RCC 7860 (cell line): ENCODE measurements at regions not wholly inside any gene's neighbourhood (a gene's known extent, or its start where the extent isn't known, plus 50 kb on each side); places are given as distances from the start of the nearest gene placed in this dataset.
"Not testable (repeated sequence)": the region's sequence is repeated elsewhere in the genome, so short reads cannot be mapped to it uniquely, and the experiment has no call there.

Experiments used
- DNase-seq: peaks from one replicate; pipeline ENCODE4 v3.0.0-alpha.2; 2015; ENCODE audit warnings: low spot score
- FAIRE-seq: peaks from 2 replicates; lab custom pipeline; 2012; peaks lifted over from hg19 to GRCh38; lab: Jason Lieb, UNC

DNA sequence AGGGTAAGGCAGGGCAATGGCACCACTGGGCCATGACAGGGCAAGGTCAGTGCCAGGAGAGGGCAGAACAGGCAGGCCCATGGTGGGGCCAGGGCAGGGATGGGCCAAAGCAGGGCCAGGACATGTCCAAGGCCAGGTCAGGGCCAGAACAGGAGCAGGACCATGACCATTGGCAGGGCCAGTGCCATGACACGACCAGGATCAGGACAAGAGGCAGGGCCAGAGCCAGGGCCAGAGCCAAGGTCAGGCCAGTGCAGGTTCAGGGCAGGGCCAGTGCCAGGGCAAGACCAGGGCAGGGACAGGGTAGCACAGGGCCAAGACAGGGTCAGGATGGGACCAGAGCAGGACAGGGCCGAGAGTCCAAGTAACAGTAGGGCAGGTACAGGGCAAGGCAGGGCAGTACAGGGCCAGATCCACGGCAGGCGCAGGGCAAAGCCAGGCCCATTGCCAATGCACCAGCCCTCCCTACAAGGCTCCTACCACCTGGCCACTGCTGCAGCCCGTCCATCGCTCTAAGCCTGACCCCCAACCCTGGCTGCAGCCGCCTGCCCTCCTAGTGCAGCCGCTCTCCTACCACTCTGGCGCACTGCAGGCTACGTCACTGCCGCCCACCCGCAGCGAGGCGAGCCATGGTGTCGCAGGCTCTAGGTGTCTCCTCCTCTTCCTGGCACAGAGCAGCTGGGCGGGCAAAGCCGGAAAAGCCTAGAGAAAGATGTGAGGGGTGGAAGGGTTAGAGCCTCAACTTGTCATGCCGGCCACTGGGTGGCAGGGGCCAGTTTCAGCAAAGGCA, 2876.3 kb downstream of the RPIA start:
- not testable (repeated sequence) for FAIRE-seq

DNA sequence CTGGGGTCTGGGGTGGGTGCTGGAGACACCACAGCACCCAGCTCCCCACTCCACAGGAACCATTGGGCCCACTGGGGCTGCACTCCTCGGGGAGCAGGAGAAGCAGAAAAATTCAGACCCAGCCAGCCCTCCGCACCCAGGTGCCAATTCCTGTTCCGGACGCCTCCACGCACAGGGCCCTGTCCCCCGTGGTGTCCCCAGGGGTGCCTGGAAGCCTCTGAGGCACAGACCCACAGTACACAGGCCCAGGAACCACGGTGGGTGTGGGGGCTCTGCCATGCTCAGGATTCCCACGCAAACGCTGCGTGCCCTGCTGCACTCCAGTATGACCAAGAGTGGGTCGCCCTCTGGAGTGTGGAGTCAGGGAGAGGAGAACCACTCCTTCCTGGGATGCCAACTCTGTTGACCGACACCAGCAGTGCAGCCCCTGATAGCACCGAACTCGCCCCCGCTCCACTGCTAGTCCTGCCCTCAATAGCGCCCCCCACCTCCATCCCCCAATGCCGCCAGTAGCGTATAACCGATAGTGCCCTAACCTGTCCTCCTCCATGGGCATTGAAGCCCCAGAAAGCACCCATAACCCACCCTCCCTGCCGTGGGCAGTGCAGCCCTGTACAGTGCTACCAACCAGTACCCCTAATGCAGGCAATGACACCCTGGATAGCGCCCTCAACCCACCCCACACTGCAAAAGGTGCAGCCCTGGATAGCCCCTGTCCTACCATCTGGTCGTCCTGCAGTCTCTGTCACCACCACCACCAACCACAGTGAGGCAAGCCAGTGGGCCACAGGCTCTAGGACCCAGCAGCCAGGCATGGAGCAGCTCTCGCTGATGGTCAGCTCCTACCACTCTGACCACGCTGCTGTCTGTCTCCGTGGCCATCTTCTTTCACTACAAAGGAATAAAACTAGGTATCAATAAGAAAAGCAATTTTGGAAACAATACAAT, 2877.2 kb downstream of the RPIA start:
- not testable (repeated sequence) for DNase-seq, FAIRE-seq

More for the DNA sequence above, 2876.3 kb downstream of the RPIA start:
- DNase-seq = not testable (repeated sequence)

GRCh38 chr2:91571239-91571923, 2879.9 kb downstream of the RPIA start:
- not testable (repeated sequence) for DNase-seq, FAIRE-seq

GRCh38 chr2:91573018-91573417, 2881.5 kb downstream of the RPIA start:
- DNase-seq, FAIRE-seq: not testable (repeated sequence)

DNA sequence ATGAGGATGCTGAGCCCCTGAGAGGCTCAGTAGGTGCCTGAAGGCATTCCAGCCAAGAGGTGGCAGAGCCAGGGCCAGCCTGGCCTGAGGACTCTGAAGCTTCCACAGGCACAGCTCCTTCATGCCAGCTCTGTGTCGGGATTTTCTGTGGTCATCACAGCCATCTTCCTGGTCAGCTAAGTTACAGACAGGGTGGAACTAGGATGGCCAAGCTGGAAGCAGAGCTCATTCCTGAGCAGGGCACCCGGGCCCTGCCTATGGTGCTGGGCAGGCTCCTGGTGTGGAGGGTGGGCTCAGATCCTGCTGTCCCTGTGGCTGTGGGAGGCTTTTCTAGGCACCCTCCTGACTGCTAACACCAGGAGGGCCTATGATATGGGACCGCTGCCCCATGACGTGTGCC, 2882.3 kb downstream of the RPIA start:
- not testable (repeated sequence) for DNase-seq, FAIRE-seq

GRCh38 chr2:91574255-91574654, 2882.8 kb downstream of the RPIA start:
- DNase-seq, FAIRE-seq: not testable (repeated sequence)

- DNase-seq, FAIRE-seq: not testable (repeated sequence)
Measured at GRCh38 chr2:91575701-91576100, 2884.2 kb downstream of the RPIA start.

DNA sequence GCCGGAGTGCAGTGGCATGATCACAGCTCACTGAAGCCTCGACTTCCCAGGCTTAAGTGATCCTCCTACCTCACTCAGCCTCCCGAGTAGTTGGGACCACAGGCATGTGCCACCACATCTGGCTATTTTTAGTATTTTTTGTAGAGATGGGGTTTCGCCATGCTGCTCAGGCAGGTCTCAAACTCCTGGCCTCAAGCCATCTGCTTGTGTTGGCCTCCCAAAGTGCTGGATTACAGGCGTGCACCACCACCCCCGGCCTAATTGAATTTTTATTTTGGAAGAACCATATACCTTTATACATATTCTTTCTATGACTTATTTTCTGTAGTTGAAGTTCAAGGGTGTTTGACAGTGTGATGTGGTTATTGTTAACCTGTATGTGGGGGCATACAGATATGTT, 2885.9 kb downstream of the RPIA start:
- FAIRE-seq, DNase-seq: not testable (repeated sequence)

DNA sequence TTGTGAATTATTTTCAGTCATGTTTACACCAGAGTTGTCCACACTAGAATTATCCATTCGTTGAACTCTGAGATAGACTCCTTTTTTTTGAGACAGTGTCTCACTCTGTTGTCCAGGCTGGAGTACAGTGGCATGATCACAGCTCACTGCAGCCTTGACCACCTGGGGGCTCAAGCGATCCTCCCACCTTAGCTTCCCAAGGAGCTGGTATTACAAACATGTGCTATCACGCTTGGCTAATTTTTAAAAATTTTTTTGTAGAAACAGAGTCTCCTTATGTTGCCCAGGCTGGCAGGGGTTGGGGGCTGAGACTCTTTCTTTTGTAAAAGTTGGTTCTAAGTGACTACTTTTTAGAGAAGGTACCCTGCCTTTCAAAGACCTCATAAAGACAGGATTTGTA, 2887.2 kb downstream of the RPIA start:
- FAIRE-seq, DNase-seq: not testable (repeated sequence)

DNA sequence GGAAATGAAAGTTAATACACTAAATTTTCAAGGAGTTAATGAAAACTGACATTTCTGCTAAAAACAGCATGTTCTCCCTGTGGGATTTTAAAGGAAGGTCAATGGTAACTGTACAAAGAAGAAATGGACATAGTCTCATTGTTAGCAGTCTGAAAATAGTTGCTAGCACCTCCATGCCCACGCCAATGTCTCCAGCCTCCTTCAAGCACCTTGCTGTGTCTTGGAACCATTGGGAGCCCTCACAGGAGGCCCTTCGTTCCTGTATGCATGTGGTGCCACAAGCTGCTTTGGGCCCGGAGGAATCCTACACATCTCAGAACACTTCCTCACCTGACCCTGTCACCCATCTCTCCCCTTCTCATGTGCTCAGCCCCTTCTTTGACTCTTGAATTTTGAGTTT, 2888.1 kb downstream of the RPIA start:
- not testable (repeated sequence) for FAIRE-seq, DNase-seq

- not testable (repeated sequence) for DNase-seq, FAIRE-seq
Measured at GRCh38 chr2:91580043-91580442, 2888.6 kb downstream of the RPIA start.

DNA sequence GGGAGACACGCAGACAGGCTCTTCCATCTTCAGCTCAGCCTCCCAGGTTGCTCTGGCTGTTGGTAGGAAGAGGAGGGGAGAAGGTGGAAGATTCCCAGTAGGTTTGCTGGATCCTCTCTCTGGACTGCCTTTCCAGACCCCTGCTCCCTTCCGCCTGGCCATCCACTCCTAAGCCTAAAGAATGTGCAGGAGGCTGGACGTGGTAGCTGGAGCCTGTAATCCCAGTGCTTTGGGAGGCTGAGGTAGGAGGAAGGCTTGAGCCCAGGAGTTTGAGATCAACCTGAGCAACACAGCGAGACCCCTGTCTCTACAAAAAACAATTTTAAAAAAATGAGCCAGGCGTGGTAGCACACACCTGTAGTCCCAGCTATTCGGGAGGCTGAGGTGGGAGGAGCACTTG, 2895.6 kb downstream of the RPIA start:
- not testable (repeated sequence) for DNase-seq, FAIRE-seq

- not testable (repeated sequence) for FAIRE-seq, DNase-seq
Measured at GRCh38 chr2:91587908-91588535, 2896.5 kb downstream of the RPIA start.

DNA sequence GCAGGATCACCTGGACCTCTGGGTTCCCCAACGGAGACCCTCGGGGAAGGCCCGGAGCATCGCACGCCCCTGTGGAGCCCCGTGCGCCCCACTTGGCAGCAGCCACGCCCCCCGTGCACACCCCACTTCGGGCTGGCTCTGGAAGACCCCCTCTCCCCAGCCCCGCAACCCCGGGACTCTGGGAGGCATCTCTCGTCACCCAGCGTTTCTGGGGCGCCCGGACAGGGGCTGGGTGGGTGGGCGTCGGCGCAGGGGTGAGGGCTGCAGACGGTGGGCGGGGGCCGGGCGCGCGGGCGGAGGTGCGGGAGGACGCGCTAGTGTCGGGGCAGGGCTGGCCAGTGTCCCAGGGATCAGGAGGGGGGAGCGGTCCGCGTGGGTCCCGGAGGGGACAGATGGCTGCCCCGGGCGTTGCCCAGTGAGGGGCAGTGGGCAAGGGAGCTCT, 2897.3 kb downstream of the RPIA start:
- not testable (repeated sequence) for FAIRE-seq, DNase-seq

GRCh38 chr2:91589454-91590328, 2898.2 kb downstream of the RPIA start:
- not testable (repeated sequence) for DNase-seq

GRCh38 chr2:91590381-91590780, 2898.9 kb downstream of the RPIA start:
- FAIRE-seq = not testable (repeated sequence)

More at GRCh38 chr2:91589454-91590328, 2898.2 kb downstream of the RPIA start:
- not testable (repeated sequence) for FAIRE-seq

GRCh38 chr2:91591066-91591465, 2899.6 kb downstream of the RPIA start:
- DNase-seq, FAIRE-seq: not testable (repeated sequence)

More at GRCh38 chr2:91590381-91590780, 2898.9 kb downstream of the RPIA start:
- DNase-seq = not testable (repeated sequence)

GRCh38 chr2:91597436-91597835, 2906.0 kb downstream of the RPIA start:
- not testable (repeated sequence) for FAIRE-seq, DNase-seq

- FAIRE-seq, DNase-seq: not testable (repeated sequence)
Measured at GRCh38 chr2:91598519-91598918, 2907.0 kb downstream of the RPIA start.
